ENCODE measurements at regions not wholly inside any gene's neighbourhood (a gene's known extent, or its start where the extent isn't known, plus 50 kb on each side); places are given as distances from the start of the nearest gene placed in this dataset.

DNA sequence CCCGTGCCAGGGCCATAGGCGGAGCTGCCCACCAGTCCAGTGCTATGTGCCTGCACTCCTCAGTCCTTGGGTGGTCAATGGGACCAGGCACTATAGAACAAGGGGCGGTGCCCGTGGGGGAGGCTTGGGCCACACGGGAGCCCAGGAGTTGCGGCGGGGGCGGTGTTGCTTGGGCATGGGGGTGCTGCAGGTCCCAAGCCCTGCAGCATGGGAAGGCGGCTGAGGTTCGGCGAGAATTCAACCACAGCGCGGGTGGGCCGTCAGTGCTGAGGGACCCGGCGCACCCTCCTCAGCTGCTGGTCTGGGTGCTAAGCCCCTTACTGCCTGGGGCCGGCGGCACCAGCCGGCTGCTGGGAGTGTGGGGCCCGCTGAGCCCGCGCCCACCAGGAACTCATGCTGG lies 242.2 kb upstream of the SGCG start:
- TF ChIP-seq, protein P1, sequence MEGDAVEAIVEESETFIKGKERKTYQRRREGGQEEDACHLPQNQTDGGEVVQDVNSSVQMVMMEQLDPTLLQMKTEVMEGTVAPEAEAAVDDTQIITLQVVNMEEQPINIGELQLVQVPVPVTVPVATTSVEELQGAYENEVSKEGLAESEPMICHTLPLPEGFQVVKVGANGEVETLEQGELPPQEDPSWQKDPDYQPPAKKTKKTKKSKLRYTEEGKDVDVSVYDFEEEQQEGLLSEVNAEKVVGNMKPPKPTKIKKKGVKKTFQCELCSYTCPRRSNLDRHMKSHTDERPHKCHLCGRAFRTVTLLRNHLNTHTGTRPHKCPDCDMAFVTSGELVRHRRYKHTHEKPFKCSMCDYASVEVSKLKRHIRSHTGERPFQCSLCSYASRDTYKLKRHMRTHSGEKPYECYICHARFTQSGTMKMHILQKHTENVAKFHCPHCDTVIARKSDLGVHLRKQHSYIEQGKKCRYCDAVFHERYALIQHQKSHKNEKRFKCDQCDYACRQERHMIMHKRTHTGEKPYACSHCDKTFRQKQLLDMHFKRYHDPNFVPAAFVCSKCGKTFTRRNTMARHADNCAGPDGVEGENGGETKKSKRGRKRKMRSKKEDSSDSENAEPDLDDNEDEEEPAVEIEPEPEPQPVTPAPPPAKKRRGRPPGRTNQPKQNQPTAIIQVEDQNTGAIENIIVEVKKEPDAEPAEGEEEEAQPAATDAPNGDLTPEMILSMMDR (IDR thresholded peaks at IDR 0.05) = no peak
- TF ChIP-seq POLR2AphosphoS5 (IDR thresholded peaks at IDR 0.05) = no peak
